HL-60 (cell line): ENCODE measurements at regions not wholly inside any gene's neighbourhood (a gene's known extent, or its start where the extent isn't known, plus 50 kb on each side); places are given as distances from the start of the nearest gene placed in this dataset.

Source experiments
- DNase-seq, 2 experiments: peaks; one replicate each; pipeline ENCODE4 v3.0.0-alpha.2; 2010 to 2020; ENCODE audit warnings: low read depth in 1 of 2, low spot score in 1 of 2
- H3K27ac ChIP-seq: fragments of 250-450 bp; sonication (Bioruptor Pico); replicated peaks from 2 replicates; pipeline ENCODE4 v1.5.1; 2020; ENCODE audit warnings: mild to moderate bottlenecking, moderate library complexity
- H3K27me3 ChIP-seq: fragments of 250-450 bp; sonication (Bioruptor Pico); 2 replicates; pipeline ENCODE4 v1.5.1; 2021; ENCODE audit warnings: mild to moderate bottlenecking, moderate library complexity; ENCODE audit not compliant: insufficient read depth, poor library complexity, severe bottlenecking
- H3K4me3 ChIP-seq: replicated peaks from 2 replicates; pipeline ENCODE4 v1.5.1; 2011; ENCODE audit warnings: mild to moderate bottlenecking, control low read depth, low read length; ENCODE audit not compliant: insufficient read depth
- GABPA ChIP-seq: IDR thresholded peaks from 2 replicates; pipeline ENCODE4 v1.6.1; 2012; ENCODE audit warnings: low read depth
- POLR2AphosphoS5 ChIP-seq: IDR thresholded peaks from 2 replicates; pipeline ENCODE4 v1.6.1; 2012; ENCODE audit warnings: low read depth
- SPI1 ChIP-seq: IDR thresholded peaks from 2 replicates; pipeline ENCODE4 v1.6.1; 2012; ENCODE audit warnings: low read depth, mild to moderate bottlenecking, borderline replicate concordance
- TF ChIP-seq, protein P1 (sequence below): IDR thresholded peaks from 2 replicates; pipeline ENCODE4 v1.6.1; 2012; ENCODE audit warnings: low read depth; ENCODE audit not compliant: insufficient replicate concordance
- TF ChIP-seq, protein P2 (sequence below): IDR thresholded peaks from one replicate; pipeline ENCODE4 v1.5.1; 2011; ENCODE audit warnings: low read length, control low read depth, inconsistent platforms; ENCODE audit not compliant: insufficient read depth

DNA sequence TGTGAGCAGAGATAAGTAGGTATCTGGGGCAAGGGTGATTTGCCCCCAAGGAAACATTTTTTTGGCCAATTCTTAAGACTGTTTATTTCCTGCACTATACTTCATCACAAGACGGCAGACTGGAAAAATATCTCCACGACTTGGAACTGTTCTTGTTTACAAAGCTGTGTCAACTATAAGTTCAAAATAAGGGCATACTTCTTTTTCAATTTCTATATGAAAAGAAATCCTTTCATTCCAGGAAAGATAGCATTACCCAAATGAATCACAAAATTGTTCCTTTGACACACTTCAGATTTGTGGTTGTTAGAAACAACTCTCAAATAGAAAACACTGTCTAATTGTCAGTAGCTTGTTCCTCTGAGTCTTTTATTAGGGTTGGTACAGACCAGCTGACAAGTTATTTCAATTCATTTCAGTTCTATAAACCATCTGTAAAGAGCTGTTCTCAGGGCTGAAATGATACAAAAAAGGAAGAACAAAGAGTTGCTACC, 212.9 kb upstream of the PRDM1 start:
- no peak overlapping the region; the same call in 1 of the 2 replicates for H3K27ac ChIP-seq
- no peak for DNase-seq
- H3K4me3 ChIP-seq: no peak overlapping the region
- H3K27me3 ChIP-seq: no peaks in the 10 kb centered on the region
- TF ChIP-seq SPI1: no peak
- TF ChIP-seq, protein P1, sequence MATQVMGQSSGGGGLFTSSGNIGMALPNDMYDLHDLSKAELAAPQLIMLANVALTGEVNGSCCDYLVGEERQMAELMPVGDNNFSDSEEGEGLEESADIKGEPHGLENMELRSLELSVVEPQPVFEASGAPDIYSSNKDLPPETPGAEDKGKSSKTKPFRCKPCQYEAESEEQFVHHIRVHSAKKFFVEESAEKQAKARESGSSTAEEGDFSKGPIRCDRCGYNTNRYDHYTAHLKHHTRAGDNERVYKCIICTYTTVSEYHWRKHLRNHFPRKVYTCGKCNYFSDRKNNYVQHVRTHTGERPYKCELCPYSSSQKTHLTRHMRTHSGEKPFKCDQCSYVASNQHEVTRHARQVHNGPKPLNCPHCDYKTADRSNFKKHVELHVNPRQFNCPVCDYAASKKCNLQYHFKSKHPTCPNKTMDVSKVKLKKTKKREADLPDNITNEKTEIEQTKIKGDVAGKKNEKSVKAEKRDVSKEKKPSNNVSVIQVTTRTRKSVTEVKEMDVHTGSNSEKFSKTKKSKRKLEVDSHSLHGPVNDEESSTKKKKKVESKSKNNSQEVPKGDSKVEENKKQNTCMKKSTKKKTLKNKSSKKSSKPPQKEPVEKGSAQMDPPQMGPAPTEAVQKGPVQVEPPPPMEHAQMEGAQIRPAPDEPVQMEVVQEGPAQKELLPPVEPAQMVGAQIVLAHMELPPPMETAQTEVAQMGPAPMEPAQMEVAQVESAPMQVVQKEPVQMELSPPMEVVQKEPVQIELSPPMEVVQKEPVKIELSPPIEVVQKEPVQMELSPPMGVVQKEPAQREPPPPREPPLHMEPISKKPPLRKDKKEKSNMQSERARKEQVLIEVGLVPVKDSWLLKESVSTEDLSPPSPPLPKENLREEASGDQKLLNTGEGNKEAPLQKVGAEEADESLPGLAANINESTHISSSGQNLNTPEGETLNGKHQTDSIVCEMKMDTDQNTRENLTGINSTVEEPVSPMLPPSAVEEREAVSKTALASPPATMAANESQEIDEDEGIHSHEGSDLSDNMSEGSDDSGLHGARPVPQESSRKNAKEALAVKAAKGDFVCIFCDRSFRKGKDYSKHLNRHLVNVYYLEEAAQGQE: no peak
- TF ChIP-seq, protein P2, sequence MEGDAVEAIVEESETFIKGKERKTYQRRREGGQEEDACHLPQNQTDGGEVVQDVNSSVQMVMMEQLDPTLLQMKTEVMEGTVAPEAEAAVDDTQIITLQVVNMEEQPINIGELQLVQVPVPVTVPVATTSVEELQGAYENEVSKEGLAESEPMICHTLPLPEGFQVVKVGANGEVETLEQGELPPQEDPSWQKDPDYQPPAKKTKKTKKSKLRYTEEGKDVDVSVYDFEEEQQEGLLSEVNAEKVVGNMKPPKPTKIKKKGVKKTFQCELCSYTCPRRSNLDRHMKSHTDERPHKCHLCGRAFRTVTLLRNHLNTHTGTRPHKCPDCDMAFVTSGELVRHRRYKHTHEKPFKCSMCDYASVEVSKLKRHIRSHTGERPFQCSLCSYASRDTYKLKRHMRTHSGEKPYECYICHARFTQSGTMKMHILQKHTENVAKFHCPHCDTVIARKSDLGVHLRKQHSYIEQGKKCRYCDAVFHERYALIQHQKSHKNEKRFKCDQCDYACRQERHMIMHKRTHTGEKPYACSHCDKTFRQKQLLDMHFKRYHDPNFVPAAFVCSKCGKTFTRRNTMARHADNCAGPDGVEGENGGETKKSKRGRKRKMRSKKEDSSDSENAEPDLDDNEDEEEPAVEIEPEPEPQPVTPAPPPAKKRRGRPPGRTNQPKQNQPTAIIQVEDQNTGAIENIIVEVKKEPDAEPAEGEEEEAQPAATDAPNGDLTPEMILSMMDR: no peak

DNA sequence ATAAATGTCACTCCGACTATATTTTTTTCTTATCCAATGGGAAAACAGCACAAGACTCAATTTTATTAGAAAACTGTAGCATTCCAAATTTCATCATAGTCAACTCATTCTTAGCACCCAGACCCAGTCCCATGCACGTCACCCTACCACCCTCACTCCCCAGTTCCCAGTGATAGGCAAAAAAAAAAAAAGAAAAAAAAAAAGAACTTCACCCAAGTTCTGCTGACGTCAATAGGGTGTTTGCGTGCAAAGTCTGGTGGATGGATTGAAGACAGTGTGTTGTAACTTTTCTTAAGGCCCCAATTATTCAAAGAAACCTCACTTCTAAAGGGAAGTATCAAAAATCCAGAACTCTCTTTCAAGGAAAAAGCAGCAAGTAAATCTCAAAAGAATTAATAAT, 213.9 kb upstream of the PRDM1 start:
- Histone ChIP-seq H3K27me3 (no peaks in the 10 kb centered on the region), H3K27ac (peak overlapping the region; percentile 56), H3K4me3 (no peak overlapping the region)
- peak; percentile 89 to 90 for DNase-seq
- peak; percentile 18; the same call in 1 of the 2 replicates for TF ChIP-seq SPI1
- TF ChIP-seq, protein P1: no peak

DNA sequence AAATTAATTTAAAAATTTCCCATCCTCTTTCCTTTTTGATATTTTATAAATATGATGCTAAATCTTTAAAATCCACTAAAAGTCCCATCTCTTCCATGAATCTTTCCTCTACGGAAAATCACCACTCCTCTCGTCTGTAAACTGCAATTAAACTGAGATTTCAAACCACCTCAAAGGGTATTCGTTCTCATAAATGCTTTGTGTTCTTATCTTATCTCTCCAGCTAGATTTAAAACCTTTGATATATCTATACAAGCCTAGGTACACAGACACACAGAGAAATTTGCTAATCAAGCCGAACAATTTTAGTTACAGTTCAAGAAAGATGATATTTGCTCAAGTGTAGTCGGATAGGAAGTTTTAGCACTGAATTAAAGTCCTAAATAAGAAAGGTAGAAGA, 214.6 kb upstream of the PRDM1 start:
- H3K4me3 ChIP-seq: no peak overlapping the region
- H3K27ac ChIP-seq: peak overlapping the region; percentile 24
- TF ChIP-seq, protein P2: no peak
- TF ChIP-seq GABPA: no peak
- TF ChIP-seq, protein P1: no peak
- TF ChIP-seq POLR2AphosphoS5: no peak
- TF ChIP-seq SPI1: no peak
- no peaks in the 10 kb centered on the region for H3K27me3 ChIP-seq
- no peak for DNase-seq
